ENCODE measurements at regions not wholly inside any gene's neighbourhood (a gene's known extent, or its start where the extent isn't known, plus 50 kb on each side); places are given as distances from the start of the nearest gene placed in this dataset.
"Not testable (repeated sequence)": the region's sequence is repeated elsewhere in the genome, so short reads cannot be mapped to it uniquely, and the experiment has no call there.

GRCh38 chr10:70991140-70992124 lies 103.1 kb upstream of the PCBD1 start:
- DNase-seq: peak; percentile 9

GRCh38 chr10:70992436-70992835 lies 104.1 kb upstream of the PCBD1 start:
- DNase-seq: peak; percentile 13

- no peak for DNase-seq
Measured at GRCh38 chr10:70993051-70993450, 104.7 kb upstream of the PCBD1 start.

- no peak for DNase-seq
Measured at GRCh38 chr10:70996549-70996948, 108.2 kb upstream of the PCBD1 start.

- DNase-seq: no peak
Measured at GRCh38 chr10:70997236-70997635, 108.9 kb upstream of the PCBD1 start.

GRCh38 chr10:70998086-70998485 lies 109.7 kb upstream of the PCBD1 start:
- DNase-seq: no peak

DNA sequence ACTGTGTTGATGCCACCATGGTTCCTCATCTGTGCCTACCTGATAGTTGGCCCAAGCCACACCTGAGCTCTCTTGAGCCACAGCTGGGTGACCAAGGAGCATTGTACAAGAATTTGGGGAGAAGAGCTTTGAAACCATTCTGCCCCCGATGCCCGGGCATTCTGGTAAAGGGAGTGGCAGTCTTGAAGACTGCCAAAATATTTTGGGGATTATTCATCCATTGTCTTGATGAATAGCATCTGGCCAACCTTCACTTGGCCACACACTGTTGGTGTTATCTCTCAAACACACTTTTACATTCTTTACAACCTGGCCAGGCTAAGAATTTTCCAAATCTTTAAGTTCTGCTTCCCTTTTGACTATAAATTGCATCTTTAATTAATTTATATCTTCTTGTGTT lies 113.1 kb upstream of the PCBD1 start:
- DNase-seq: no peak

DNA sequence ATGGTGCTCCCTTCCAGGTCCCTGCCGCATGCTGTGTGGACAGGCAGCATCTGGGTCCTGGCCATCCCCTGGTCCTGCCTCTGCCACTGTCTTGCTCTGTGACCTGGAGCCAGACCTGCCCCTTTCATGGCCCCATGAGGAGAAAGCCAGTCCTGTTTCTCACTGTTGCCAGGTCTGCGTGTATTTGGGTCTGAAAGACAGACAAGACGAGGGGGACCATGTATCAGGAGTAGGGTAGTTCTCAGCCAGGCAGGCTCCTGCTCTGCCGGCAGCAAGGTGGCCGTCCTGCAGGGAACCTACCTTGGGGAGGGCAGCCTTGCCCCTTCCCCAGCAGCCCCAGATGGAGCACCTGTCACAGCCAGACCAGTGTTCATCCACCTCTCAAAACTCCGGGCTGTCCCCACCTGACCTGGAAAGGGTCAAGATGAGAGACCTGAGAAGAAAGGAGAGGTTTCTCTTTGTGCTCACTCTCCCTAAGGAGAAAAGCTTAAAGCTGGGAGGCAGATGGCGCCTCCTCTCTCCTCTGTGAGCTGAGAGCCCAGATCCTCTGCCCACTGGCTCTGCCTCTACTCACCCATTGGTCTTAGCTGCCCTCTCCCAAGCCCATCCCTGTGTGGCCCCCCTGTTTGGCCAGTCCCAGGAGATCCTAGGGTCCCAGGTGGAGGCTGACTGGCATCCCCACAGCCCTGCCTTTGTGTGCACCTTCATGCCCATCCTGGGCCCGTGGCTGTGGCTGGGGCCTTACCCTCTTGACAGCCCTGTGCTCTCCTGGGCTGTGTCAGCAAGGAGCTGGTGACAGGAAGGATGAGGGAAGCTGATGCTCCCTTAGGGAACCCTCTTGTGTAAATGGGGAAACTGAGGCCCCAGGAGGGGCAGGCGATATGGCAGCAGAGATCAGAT lies 116.1 kb upstream of the PCBD1 start:
- no peak for DNase-seq

DNA sequence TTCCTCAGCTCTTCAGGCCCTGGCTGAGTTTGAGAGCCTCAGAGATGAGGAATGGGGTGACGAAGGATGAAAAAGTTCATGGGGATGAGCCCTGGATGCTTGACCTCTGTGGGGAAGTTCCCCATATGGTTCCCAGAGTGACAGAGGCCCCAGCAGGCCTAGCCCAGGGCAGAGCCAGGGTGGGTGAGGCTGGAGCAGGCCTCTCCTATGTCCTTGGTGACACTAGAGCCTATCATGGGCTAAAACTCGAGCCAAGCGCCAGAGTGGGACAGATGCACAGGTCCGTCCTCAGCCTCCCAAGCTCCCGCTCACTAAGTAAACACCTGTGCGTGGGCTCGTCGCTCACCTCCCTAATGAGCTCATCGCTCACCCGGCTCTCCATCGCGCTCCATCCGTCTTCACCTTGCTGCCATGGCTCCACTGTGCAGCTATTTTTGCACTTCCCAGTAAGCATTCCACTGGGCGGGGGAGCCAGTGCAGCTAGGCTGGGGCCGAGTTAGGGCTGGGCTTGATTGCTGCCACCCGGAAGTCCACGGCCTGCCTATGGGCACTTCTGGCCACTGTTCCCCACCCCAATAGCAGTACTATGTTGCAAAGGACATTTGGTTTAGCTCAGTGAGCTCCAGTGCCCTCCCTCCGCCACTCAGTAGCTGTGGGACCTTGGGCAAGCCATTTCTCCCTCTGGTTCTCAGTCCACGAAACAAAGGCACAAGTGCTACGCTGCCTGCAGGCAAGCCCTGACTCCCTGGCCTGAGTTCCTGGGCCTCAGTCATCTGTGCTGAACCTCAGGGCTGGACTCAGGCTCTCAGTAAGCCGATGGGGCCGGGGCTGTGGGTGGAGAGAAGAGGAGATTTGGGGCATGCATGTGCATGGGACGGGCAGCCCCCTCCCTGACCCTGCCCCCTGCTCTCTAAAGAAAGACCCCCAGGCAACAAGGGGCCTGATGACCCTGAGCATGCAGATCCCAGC lies 117.3 kb upstream of the PCBD1 start:
- no peak for DNase-seq

DNA sequence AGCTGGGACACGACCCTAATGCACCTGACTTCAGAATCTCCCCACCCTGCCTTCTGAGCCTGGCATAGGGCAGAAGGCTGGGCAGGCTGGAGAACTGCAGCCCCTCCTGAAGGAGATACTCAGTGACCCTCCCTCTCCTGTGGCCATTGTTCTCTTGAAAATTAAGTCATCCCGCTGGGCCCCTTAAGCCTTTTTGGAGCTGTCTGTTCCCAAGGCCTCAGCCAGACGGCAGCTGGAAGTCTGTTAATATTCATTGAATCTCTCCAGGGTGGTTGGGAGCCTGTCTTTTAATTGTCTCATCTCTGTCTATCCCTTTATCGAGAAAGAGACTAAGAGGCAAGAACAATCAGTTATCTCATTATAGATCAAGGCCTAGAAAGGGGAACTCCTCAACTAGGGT lies 118.1 kb upstream of the PCBD1 start:
- DNase-seq: no peak

- no peak for DNase-seq
Measured at GRCh38 chr10:71007516-71007915, 119.2 kb upstream of the PCBD1 start.

GRCh38 chr10:71008150-71008549 lies 119.8 kb upstream of the PCBD1 start:
- DNase-seq: no peak

DNA sequence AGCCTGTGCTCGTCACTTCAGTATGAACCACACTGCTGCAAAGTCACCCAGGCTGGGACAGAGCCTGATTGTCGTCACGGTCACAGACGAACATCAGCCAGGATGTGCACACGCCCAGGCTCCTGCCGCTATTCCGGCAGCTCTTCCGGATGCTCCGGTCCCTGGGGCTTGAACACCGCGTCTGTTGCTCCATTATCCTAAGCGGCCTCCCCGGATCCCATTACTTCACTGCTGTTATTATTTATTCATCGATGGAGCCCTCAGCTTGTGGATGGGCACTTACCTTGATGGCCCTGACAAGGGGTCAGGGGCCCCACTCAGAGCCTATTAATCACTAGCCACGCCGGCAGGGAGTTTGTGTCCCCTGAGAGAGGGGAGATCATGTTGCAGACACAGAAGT lies 120.8 kb upstream of the PCBD1 start:
- no peak for DNase-seq

DNA sequence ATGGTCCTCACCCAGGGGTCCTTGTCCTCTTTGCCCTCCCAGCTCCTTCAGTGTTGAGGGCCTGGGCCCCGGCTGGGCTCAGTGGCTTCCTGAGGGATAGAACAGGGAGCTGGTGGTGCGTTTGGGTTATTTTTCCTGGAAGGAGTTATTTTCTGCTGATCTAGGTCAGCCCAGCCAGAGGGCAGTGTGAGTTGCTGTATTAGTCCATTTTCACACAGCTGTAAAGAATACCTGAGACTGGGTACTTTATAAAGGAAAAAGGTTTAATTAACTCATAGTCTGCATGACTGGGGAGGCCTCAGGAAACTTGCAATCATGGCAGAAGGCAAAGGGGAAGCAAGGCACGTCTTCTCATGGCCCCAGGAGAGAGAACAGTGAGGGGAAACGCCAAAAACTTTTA lies 122.4 kb upstream of the PCBD1 start:
- no peak for DNase-seq

- no peak for DNase-seq
Measured at GRCh38 chr10:71011141-71011540, 122.8 kb upstream of the PCBD1 start.

DNA sequence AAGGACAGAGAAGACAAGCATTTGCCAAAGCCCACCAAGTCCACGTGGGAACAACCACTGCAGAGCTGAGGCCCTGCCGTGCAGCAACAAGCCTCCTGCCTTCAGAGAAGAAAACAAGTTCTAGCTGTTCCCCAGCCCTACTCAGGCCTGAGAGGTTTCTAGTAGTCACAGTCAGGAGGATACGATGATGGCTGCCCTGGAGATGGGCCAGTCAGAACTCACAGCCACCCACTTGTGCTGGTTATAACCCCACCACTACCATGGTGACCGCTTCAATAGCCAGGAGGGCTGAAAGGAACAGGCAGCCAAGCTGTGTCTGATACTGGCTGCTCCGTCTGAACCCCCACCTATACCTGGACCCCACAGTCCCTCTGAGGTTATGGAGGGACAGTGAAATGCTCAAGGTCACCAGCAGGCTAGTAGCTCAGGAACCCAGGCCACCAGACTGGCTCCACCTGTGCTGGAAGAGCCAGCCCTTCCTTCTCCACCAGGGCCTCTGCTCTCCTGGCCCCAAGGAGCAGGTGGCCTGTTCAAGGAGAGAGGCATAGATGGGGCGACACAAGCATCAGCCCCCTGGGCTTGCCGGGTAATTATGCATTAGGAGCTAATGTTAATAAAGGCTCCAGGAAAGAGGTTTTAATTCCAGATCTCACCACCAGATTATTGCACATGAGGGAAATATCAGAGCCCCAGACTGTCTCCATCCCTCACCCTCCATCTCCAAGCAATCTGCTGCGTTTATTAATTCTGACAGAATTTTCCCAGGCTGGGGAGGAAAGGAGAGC lies 125.8 kb upstream of the PCBD1 start:
- DNase-seq: no peak

DNA sequence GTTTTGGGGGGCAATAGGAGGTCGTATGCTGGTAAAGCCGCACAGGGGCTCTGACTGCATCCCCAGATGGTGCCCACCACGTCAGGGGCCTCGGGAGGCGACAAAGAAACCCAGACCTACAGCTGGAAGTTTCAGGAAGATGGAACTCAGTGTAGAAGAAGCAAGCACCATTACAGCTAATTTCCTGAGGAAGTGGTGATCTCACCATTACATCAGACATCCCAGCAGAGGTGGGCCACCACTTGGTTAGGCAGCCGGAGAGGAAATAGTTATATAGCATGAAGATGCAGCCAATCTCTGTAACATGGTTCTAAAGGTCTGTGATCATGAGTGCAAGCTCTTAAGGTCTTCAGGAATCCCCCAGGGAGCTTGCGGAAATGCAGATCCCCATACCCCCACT lies 127.3 kb upstream of the PCBD1 start:
- no peak for DNase-seq

- DNase-seq: not testable (repeated sequence)
Measured at GRCh38 chr10:71020061-71020460, 131.7 kb upstream of the PCBD1 start.

- no peak for DNase-seq
Measured at GRCh38 chr10:71021402-71021801, 133.0 kb upstream of the PCBD1 start.

GRCh38 chr10:71023704-71024283 lies 135.4 kb upstream of the PCBD1 start:
- no peak for DNase-seq

- DNase-seq: no peak
Measured at GRCh38 chr10:71024490-71024889, 136.1 kb upstream of the PCBD1 start.

Data from right hindlimb (tissue), 1 donor.